ENCODE measurements at regions not wholly inside any gene's neighbourhood (a gene's known extent, or its start where the extent isn't known, plus 50 kb on each side); places are given as distances from the start of the nearest gene placed in this dataset.
"Not testable (repeated sequence)": the region's sequence is repeated elsewhere in the genome, so short reads cannot be mapped to it uniquely, and the experiment has no call there.

DNA sequence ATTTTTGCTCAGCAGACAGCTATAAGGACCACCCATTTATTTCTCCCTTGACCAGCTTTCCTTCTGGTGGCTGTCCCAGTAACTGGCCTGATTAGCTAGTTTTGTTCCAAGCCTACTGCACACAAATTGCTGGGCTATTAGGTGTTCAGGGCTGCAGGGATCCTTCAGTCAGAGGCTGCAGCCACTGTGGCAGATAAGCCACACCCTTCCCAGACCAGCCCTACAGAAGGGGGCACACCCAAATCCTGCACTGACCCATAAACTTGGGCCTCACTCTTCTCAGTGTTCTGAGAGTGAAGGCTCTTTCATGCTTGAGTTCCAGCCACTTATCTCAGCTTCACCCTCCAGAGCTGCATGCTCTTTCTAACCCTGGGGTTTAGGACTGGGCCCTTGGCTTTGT lies 200.0 kb downstream of the AASDHPPT start:
- no peak for DNase-seq (ENCODE audit: low read depth, low spot score)

DNA sequence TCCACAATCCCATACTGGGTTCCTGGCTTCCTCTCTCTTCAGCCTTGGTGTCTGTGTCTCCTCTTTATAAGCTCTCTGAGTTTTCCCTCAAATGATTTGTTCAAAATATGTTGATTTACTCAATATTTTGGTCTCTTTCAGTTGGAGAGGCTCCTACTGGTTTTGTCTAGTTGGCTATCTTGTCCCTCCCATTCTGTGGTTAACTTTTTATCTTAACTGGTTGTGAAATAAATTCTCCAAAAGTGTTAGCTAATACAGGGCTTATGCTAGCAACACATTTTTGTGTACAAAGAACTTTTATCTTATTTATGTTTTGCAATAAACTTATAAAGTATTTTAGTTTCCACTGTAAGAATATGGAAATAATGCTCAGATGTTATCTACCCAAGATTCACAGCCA lies 200.9 kb downstream of the AASDHPPT start:
- DNase-seq (ENCODE audit: low read depth, low spot score): no peak

DNA sequence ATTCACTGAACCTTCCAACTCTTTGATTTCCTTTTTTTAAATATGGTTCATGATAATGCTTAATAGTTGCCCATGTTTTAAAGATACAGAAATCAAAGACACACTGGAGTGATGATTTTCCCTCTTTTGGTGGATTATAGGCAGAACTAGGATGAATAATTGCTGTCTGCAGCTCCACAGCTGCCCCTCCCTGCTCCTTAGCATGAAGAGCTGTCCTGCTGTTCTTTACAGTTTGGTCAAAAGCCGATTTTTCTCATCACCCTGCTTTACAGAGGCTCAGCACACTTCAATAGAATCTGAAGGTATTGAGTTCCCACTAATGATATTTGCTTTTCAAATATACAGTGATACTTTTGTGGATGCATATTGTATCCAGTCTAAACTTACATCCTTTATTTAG lies 202.6 kb downstream of the AASDHPPT start:
- no peak for DNase-seq (ENCODE audit: low read depth, low spot score)

DNA sequence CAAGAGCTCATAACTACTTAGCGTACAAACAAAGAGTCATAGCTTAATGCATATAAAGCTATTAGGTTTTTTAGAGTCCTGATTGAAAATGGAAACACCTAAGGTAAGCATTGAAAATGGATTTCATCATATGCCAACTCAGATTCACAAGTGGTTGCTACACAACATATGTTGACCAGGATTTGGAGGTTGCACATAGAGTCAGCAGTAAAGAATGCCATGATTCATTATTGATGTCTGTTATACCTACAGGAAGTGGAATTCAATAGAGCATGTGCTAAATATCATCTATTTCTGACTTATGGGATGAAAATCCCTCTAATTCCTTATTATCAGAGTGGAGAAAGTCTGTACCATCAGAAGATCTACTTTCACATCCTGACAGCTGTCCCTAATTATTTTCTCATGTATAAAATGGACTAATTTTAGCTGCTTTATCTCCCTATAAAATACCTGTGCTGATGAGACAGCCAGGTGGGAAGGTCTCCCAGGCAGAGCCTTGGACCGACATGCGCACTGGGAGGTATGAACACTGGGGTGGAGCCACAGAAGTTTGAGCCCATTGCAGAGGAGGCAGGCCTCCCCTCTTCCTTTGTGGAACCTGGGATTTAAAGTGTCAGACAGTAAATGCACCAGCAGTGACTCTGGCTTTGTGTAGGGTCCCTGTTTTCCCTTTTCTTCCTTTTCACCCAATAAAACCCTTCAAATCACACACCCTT lies 204.2 kb downstream of the AASDHPPT start:
- DNase-seq (ENCODE audit: low read depth, low spot score): peak; percentile 54

DNA sequence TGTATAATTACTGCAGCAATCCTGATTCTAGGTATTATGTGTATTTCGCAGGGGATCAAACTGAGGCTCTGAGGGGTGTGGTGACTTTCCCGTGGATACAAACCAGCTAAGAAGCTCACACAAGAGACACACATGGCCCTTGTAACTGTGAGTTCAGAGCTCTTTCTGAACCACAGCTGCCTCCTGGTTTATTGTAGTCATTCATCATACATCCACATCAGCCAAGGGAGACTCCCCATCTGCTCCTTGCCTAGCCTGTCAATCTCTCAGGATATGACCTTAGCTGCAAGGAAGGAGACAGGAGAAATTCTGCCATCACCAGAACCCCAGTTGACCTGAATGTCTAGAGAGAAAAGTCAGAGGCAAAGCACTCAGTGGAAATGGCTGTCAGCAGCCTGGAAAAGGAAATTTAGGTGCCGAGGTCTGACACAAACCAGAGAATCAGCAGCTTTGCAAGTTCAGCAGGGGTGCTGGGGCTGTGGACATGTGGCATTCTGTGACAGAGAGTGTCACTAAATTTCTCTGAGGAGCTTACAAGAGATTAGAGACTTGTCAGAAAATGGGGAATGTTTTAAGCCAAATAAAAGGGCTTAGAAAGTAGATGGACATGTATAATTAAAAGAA lies 209.5 kb downstream of the AASDHPPT start:
- DNase-seq (ENCODE audit: low read depth, low spot score): no peak

DNA sequence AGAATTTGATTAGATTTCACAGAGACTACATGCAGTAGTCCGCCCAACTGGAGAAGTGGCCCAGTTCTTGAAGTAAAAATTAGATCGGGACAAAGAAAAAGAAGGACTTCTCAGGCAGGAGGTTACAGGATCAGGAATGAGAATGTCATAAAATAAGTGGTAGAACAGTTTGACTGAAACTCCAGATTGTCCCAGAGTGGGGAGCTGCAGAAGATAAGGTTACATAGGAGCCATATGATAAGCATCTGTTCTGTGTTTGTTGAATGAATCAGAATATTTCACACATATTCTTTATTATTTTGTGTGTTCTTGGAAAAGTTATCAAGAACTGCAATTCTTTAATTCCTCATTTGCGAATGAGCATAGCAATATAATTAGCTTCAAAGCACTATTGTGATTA lies 210.6 kb downstream of the AASDHPPT start:
- DNase-seq (ENCODE audit: low read depth, low spot score): no peak

DNA sequence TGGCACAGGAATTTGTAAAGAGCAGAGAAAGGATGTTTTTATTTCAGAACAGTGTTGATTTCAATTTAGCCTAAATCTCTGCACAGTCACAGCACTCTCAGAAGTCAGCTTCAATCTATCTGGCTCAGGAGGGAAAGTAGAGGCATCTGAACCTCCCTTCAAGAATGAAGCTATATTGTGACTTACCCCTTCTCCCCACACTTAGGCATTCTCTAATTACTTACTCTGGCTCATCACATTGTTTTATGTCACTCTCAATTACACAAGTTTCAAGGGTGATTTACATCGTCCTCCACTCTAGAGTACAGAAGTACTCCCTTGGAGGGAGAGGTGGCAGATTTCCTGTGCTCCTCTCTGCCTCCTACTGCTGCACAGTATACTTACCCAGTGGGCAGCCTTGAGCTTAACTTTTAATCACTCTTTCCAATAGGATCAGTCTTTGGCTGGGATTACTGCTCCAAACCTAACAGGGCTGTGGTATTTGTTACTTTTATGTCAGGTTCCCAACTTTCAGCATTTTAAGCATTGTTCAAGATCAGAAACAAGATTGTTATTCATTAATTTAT lies 211.4 kb downstream of the AASDHPPT start:
- no peak for DNase-seq (ENCODE audit: low read depth, low spot score)

DNA sequence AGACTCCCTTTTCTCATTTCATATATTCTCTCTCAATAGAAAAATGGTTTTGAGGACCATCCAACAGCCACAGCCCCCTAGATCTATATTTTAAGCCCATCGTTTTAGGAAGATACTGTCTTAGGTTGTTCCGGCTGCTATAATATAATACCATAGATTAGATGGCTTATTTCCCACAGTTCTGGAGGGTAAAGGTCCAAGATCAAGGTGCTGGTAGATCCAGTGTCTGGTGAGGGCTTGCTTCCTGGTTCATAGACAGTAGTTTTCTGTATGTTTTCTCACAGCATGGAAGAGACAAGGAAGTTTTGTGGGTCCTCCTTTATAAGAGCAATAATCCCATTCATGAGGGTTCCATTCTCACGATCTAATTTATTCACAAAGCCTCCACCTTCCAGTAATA lies 215.1 kb downstream of the AASDHPPT start:
- DNase-seq (ENCODE audit: low read depth, low spot score): no peak

DNA sequence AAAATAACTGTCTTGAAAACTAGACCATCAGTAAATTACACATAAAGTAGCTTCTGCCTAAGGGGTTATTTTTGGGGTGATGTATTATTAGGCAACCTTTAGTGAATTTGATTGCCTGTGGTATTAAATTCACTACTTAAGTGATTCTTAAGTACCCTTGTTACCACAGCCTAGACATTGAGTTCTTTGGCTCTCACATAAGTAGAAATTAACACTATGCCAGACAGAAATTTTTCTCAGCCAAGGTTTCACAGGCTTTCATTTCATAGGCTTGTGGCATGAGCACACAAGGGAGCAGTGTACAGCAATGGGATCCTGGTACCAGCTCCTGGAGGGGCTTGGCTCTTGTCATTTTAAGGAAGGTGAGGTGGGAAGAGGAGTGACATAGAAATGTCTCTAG lies 218.5 kb downstream of the AASDHPPT start:
- DNase-seq (ENCODE audit: low read depth, low spot score): no peak

DNA sequence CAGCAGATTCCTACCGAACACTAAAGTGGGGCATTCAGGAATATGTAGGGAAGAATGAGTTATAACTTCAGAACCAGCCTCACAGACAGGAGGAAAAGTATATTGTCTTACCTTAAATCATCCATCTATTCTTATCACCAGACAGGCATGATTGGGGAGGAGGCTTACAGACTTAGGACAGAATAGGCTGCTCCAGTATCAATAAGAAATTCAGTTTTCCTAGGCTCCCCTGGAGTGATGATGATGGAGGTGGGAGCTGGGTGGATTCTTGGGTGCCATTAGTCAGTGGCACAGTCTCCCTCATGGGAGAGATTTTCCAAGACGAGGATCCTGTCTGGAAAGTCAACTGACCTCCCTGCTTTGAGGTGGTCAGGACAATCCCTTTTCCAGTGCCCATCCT lies 225.0 kb downstream of the AASDHPPT start:
- DNase-seq (ENCODE audit: low read depth, low spot score): no peak

DNA sequence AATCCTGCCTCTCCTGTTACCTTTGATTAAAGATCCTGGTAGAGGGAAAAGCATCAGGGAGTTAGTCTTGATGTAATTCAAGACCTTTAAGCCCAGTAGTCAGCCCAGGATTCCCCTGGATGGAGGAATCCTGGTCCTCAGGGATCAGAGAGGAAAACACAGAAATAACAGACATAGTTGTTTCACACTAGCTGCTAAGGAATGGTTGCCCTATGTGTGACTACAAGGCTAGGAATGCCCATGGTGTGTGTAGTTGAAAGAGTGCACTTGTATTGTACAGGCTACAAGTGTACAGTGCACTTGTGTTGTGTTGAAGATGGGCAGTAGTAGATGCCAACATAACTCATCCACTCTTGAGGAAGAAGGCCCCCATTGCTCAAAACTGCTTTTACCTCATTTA lies 226.8 kb downstream of the AASDHPPT start:
- DNase-seq (ENCODE audit: low read depth, low spot score): peak; percentile 74

DNA sequence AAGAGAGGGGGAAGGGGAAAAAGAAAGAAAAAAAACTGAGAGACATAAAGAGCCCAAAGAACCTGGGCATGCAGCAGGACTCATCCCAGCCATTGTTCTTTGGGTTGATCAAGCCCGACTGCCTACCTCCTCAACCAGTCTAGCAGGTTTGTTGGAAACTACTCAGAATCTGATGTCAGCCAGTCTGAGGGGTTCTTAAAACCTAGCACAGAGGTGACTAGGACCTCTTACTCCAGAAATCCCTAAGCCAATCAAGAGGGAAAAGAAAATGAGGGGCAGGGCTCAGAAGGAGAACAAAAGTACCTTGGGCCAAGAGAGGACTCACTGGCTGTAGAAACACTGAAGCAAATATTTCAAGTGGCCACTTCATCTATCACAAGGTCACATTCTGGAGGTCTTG lies 228.0 kb downstream of the AASDHPPT start:
- DNase-seq (ENCODE audit: low read depth, low spot score): no peak

DNA sequence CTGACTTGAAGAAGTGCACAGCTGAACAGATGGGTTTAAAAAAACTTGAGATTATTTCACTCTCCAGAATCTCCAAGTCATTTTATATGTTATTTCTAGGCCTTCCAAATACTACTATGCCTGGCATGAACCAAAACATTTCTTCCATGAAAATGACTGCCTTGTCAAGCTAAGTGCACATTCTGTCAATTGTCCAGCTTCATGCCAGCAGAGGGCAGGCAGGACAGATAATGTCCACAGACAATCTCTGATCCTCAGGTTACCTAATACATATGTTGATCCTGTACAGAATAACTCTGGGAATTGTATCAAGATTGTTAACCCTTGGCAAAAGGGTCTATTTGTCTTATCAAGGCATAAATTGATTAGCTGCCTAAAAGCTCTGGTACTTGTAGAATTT lies 229.5 kb downstream of the AASDHPPT start:
- DNase-seq (ENCODE audit: low read depth, low spot score): no peak

DNA sequence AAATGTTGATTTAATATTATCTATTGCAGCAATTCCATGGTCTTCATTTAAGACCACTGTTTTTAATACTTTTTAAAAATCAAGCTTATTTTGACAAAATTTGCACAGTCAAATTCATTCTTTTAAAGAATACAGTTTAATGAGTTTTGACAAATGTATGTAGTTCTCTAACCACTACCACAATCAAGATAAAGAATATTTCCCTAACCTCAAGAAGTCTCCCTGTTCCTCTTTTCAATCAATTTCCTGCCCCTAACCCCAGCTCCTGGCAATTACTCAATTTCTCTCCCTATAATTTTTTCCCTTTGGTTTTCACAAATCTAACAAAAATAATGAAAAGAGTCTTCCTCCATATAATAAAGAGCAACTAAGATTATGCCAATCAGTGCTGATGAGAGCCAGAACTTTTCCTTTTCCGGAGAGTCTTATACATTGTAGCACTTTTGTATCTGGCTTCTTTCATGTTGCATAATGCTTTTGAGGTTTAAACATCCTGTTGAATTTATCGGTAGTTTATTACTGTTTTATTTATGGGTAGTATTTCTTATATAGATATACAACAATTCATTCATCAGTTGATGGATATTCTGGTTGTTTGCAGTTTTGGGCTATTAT lies 231.7 kb downstream of the AASDHPPT start:
- DNase-seq (ENCODE audit: low read depth, low spot score): no peak

DNA sequence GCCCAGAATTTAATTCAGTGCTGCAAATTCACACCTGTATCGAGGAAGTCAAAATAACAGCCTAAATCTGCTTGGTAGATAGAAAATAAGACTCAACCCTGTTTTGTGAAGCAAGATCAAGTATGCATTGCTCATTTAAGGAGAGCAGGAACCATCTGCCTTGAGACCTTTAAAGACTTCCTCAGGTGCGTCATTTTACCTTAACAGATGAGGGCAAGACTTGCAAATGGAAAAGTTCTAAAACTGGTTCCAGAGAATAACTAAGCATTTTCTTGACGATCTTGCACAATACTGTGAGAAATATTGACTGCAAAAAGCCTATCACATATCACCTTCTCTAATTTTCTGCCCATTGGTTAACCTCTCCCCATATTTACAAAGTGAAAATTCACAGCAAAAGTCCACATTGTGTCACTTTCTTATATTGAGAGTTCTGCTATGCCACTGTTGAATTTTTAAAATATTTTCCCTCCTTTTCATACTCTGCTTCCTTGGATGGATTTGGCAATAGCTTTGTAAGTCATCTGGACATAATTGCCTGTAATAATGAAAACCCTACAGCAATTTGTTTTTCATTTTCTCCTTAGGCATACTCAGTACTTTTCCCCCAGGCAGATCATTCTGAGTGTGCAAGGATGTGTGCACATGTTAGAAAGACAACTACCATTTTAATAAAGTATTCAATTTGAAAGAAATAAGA lies 234.2 kb downstream of the AASDHPPT start:
- DNase-seq (ENCODE audit: low read depth, low spot score): no peak

DNA sequence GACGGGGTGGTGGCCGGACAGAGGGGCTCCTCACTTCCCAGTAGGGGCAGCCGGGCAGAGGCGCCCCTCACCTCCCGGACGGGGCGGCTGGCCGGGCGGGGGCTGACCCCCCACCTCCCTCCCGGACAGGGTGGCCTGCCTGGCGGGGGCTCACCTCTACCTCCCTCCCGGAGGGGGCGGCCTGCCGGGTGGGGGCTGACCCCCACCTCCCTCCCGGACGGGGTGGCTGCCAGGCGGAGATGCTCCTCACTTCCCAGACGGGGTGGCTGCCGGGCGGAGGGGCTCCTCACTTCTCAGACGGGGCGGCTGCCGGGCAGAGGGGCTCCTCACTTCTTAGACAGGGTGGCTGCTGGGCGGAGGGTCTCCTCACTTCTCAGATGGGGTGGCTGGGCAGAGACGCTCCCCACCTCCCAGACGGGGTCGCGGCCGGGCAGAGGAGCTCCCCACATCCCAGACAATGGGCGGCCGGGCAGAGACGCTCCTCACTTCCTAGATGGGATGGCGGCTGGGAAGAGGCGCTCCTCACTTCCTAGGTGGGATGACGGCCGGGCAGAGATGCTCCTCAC lies 239.8 kb downstream of the AASDHPPT start:
- not testable (repeated sequence) for DNase-seq (ENCODE audit: low read depth, low spot score)

DNA sequence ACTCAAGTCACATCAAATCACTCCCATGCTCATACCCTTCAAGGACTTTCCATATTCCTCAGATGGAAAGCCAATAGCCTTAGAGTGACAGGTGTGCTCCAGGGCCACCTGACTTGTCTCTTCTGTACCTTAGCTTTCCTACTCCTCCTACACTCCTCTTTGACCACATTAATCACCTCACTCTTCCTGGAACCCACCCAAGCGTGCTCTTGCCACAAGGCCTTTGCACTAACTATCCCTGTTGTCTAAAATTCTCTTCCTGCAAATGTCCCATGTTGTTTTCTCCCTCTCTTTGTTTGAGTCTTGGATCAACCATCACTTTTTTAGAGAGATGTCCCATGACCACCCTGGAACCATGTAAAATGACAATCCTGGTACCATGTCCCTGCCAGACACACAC lies 244.1 kb downstream of the AASDHPPT start:
- no peak for DNase-seq (ENCODE audit: low read depth, low spot score)

DNA sequence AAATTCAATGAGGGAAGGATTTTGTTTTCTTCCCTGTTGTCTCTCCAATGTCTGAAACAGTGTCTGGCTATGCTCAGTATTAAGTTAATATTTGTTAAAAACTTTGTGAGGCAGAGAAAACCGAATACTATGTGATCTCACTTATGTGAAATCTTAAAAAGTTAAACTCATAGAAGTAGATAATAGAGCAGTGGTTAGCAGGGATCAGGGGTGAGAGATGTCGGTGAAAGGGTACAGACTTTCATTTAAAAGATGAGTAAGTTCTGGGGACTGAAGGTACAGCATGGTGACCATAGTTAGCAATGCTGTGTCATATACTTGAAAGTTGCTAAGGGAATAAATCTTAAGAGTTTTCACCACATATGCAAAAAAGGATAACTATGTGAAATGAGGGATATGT lies 244.6 kb downstream of the AASDHPPT start:
- DNase-seq (ENCODE audit: low read depth, low spot score): no peak

DNA sequence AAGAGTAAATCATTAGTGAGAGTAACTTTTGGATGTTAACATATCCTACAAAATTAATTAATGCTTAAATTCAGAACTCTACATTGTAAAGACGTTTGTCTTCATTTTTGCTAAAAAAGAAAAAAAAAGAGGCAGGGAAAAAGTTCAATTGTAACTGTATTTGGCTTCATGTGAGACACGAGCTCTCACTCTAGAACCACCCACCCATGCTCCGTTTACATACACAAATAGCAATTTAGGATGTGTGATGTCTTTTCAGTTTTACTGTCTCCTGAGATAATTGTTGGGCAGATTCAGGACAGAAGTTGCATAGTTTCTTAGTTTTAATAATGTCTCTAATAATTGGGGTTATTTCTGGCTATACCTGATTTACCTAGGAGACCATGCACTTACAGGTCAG lies 248.6 kb downstream of the AASDHPPT start:
- no peak for DNase-seq (ENCODE audit: low read depth, low spot score)

DNA sequence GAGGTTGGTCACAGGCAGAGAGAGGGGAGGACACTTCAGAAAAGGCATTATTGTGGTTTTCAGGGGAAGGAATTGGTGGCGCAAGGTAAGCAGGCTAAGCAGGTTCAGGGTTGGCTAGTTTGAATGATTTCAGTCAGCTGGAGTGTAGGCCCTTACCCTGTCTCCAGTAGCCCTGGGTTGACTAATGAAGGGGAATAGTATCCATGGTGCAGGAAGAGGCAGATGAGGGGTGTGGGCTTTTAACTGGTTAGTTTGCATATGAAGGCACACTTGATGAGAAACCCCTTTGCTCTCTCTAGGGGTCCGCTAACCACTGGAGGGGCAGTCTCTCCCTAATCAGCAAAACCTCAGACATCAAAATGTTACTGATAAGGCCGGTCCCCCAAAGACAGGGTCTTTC lies 249.7 kb downstream of the AASDHPPT start:
- DNase-seq (ENCODE audit: low read depth, low spot score): no peak

DNA sequence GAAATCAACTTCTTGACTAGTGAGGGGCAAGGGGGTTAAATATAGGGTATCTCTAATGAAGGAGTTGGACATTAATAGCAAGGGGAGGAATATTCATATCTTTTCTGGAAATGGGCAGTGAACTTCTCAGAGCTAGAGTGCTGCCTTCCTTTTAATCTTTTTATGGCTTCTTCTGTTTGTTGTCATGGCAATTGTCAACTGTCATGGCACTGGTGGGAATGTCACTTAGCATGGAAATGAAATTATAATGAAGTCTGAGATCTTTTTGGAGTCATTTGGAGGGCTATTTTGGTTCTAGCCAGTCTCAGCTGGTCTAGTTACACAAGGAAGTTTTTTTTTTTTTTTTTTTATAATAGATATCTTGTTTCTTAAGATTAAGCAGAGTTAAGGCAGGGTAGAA lies 250.2 kb downstream of the AASDHPPT start:
- DNase-seq (ENCODE audit: low read depth, low spot score): no peak
